ENCODE measurements at regions not wholly inside any gene's neighbourhood (a gene's known extent, or its start where the extent isn't known, plus 50 kb on each side); places are given as distances from the start of the nearest gene placed in this dataset.
"Not testable (repeated sequence)": the region's sequence is repeated elsewhere in the genome, so short reads cannot be mapped to it uniquely, and the experiment has no call there.

- H3K4me3 ChIP-seq (replicated peaks in 1 of 2; ENCODE audit: low read depth in 2 of 2, low read length in 2 of 2) = peak overlapping the region in 1 of 2 donors; percentile 49
- peak; percentile 56 to 95 for DNase-seq (ENCODE audit: low read depth in 2 of 2)
- TF ChIP-seq CTCF (IDR thresholded peaks at IDR 0.05; ENCODE audit: low read depth, low read length) = no peak
Measured at GRCh38 chr1:148264374-148265276, 112.5 kb upstream of the NBPF11 start.

- TF ChIP-seq CTCF (IDR thresholded peaks at IDR 0.05; ENCODE audit: low read depth, low read length) = no peak
- peak overlapping the region; percentile 48 to 49 for H3K4me3 ChIP-seq (replicated peaks in 1 of 2; ENCODE audit: low read depth in 2 of 2, low read length in 2 of 2)
- DNase-seq (ENCODE audit: low read depth in 2 of 2) = no peak
Measured at GRCh38 chr1:148263906-148264255, 111.8 kb upstream of the NBPF11 start.

GRCh38 chr1:148263128-148263905 lies 111.2 kb upstream of the NBPF11 start:
- peak; percentile 68 to 82 for DNase-seq (ENCODE audit: low read depth in 2 of 2)
- H3K4me3 ChIP-seq (replicated peaks in 1 of 2; ENCODE audit: low read depth in 2 of 2, low read length in 2 of 2) = peak overlapping the region; percentile 48 to 49
- no peak for TF ChIP-seq CTCF (IDR thresholded peaks at IDR 0.05; ENCODE audit: low read depth, low read length)

- H3K4me3 ChIP-seq (replicated peaks in 1 of 2; ENCODE audit: low read depth in 2 of 2, low read length in 2 of 2); DNase-seq (ENCODE audit: low read depth in 2 of 2): not testable (repeated sequence)
Measured at GRCh38 chr1:148261684-148262083, 109.6 kb upstream of the NBPF11 start.

GRCh38 chr1:148257886-148258285 lies 105.8 kb upstream of the NBPF11 start:
- H3K4me3 ChIP-seq (replicated peaks in 1 of 2; ENCODE audit: low read depth in 2 of 2, low read length in 2 of 2); DNase-seq (ENCODE audit: low read depth in 2 of 2): not testable (repeated sequence)

GRCh38 chr1:148254611-148255429 lies 102.7 kb upstream of the NBPF11 start:
- peak; percentile 61 for TF ChIP-seq CTCF (IDR thresholded peaks at IDR 0.05; ENCODE audit: low read depth, low read length)

GRCh38 chr1:148253808-148254207 lies 101.7 kb upstream of the NBPF11 start:
- H3K4me3 ChIP-seq (replicated peaks in 1 of 2; ENCODE audit: low read depth in 2 of 2, low read length in 2 of 2); DNase-seq (ENCODE audit: low read depth in 2 of 2): not testable (repeated sequence)

More at GRCh38 chr1:148254611-148255429, 102.7 kb upstream of the NBPF11 start:
- DNase-seq (ENCODE audit: low read depth in 2 of 2) = peak; percentile 13 to 17
- not testable (repeated sequence) for H3K4me3 ChIP-seq (replicated peaks in 1 of 2; ENCODE audit: low read depth in 2 of 2, low read length in 2 of 2)

- not testable (repeated sequence) for DNase-seq (ENCODE audit: low read depth in 2 of 2); H3K4me3 ChIP-seq (replicated peaks in 1 of 2; ENCODE audit: low read depth in 2 of 2, low read length in 2 of 2)
Measured at GRCh38 chr1:148248798-148249197, 96.7 kb upstream of the NBPF11 start.

- not testable (repeated sequence) for H3K4me3 ChIP-seq (replicated peaks in 1 of 2; ENCODE audit: low read depth in 2 of 2, low read length in 2 of 2); DNase-seq (ENCODE audit: low read depth in 2 of 2)
Measured at GRCh38 chr1:148246258-148246861, 94.3 kb upstream of the NBPF11 start.

- not testable (repeated sequence) for H3K4me3 ChIP-seq (replicated peaks in 1 of 2; ENCODE audit: low read depth in 2 of 2, low read length in 2 of 2); DNase-seq (ENCODE audit: low read depth in 2 of 2)
Measured at GRCh38 chr1:148245843-148246242, 93.8 kb upstream of the NBPF11 start.

- DNase-seq (ENCODE audit: low read depth in 2 of 2); H3K4me3 ChIP-seq (replicated peaks in 1 of 2; ENCODE audit: low read depth in 2 of 2, low read length in 2 of 2): not testable (repeated sequence)
Measured at GRCh38 chr1:148245443-148245842, 93.4 kb upstream of the NBPF11 start.

GRCh38 chr1:148233250-148233649 lies 81.2 kb upstream of the NBPF11 start:
- H3K4me3 ChIP-seq (replicated peaks in 1 of 2; ENCODE audit: low read depth in 2 of 2, low read length in 2 of 2); DNase-seq (ENCODE audit: low read depth in 2 of 2): not testable (repeated sequence)
